Left lung (tissue), 4 donors: ENCODE measurements at regions not wholly inside any gene's neighbourhood (a gene's known extent, or its start where the extent isn't known, plus 50 kb on each side); places are given as distances from the start of the nearest gene placed in this dataset.

Experiments
- ATAC-seq: fragments of 200-7000 bp; cut with Tn5 transposase; one replicate; pipeline ENCODE4 v1.9.1; 2020; ENCODE audit warnings: moderate library complexity
- DNase-seq, 4 donors: peaks; one replicate each; pipeline ENCODE4 v3.0.0-alpha.2; 2013 to 2020
- H3K27ac ChIP-seq, 2 donors: fragments of 200-600 bp; sonication (generic) in 1 of 2; one replicate each; pipeline versions ENCODE4 v1.5.0 to v1.8.0; 2020 to 2021
- H3K27me3 ChIP-seq, 2 donors: fragments of 200-600 bp; sonication (generic) in 1 of 2; one replicate each; pipeline versions ENCODE4 v1.5.0 to v1.8.0; 2020 to 2021
- H3K36me3 ChIP-seq, 2 donors: fragments of 200-600 bp; sonication (generic) in 1 of 2; one replicate each; pipeline versions ENCODE4 v1.5.0 to v1.8.0; 2020 to 2021
- H3K4me1 ChIP-seq, 2 donors: fragments of 200-600 bp; one replicate each; pipeline ENCODE4 v1.8.0; 2021
- H3K4me3 ChIP-seq, 2 donors: fragments of 200-600 bp; sonication (generic) in 1 of 2; one replicate each; pipeline versions ENCODE4 v1.5.0 to v1.8.0; 2020 to 2021; ENCODE audit warnings: mild to moderate bottlenecking in 1 of 2
- H3K9me3 ChIP-seq, 2 donors: fragments of 200-600 bp; sonication (generic) in 1 of 2; one replicate each; pipeline versions ENCODE4 v1.5.0 to v1.8.0; 2020 to 2021
- intact Hi-C, 2 donors: fragments of 100-400 bp; cut with DNase I; formaldehyde crosslinking; loops; one replicate each; pipeline versions ENCODE4 v1.11.2 to v1.14.2; 2022
- TF ChIP-seq, protein P1 (sequence below), 2 donors: fragments of 200-600 bp; sonication (generic) in 1 of 2; IDR thresholded peaks; one replicate each; pipeline versions ENCODE4 v1.5.0 to v1.8.0; 2021; ENCODE audit warnings: antibody characterized with exemption in 2 of 2
- donor health status: DM: no; HTN: yes; CAD: no.
- donor health status: DM: no; HTN: no; CAD: no.

DNA sequence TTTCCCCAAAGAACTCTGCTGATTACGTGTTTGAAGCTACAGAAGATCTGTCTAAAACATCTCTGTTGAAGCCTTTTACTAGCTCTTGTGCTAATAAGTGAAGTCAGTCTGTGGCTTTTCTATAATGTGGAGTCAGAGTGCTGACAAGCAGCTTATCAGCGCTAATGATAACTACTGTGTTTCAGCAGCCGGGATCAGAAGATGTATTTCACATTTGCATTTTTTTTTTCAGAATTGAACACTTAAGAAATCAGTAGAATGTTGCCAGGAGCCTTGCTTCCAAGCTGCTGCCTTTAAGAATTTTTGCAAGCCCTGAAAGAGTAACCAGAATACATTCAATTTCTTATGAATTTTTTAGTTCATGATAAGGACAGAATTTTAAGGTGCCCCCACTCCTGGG is 519.4 kb upstream of the NR5A2 start:
- Histone ChIP-seq H3K4me1 (no peaks in the 10 kb centered on the region), H3K27me3 (no peaks in the 10 kb centered on the region), H3K4me3 (no peak overlapping the region), H3K36me3 (no peaks in the 10 kb centered on the region), H3K9me3 (no peaks in the 10 kb centered on the region), H3K27ac (no peak overlapping the region)
- intact Hi-C loops = no loop called here
- no peak for ATAC-seq
- TF ChIP-seq, protein P1, sequence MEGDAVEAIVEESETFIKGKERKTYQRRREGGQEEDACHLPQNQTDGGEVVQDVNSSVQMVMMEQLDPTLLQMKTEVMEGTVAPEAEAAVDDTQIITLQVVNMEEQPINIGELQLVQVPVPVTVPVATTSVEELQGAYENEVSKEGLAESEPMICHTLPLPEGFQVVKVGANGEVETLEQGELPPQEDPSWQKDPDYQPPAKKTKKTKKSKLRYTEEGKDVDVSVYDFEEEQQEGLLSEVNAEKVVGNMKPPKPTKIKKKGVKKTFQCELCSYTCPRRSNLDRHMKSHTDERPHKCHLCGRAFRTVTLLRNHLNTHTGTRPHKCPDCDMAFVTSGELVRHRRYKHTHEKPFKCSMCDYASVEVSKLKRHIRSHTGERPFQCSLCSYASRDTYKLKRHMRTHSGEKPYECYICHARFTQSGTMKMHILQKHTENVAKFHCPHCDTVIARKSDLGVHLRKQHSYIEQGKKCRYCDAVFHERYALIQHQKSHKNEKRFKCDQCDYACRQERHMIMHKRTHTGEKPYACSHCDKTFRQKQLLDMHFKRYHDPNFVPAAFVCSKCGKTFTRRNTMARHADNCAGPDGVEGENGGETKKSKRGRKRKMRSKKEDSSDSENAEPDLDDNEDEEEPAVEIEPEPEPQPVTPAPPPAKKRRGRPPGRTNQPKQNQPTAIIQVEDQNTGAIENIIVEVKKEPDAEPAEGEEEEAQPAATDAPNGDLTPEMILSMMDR (IDR thresholded peaks at IDR 0.05) = no peak
- no peak for DNase-seq

DNA sequence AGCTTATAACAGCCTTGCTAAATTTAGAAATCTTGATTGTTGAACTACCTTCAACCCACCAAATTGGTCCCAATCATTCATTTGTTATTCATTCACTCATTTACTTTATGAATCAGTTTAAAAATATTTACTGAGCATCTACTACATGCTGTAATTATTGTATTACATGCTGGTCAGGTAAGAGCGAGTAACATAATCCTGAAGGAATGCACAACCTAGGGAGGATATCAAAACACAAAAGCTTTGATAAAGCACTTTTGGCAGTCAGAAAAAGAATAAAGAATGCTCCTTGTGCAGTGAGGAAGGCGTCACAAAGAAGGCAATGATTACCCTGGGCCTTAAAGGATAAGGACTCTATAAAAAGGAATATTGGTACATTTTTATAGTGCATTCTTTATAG is 518.9 kb upstream of the NR5A2 start:
- H3K27me3 ChIP-seq = no peaks in the 10 kb centered on the region
- intact Hi-C loops = no loop called here
- H3K4me1 ChIP-seq = no peaks in the 10 kb centered on the region
- TF ChIP-seq, protein P1 (IDR thresholded peaks at IDR 0.05) = no peak
- H3K9me3 ChIP-seq = no peaks in the 10 kb centered on the region
- no peaks in the 10 kb centered on the region for H3K36me3 ChIP-seq
- no peak overlapping the region for H3K4me3 ChIP-seq
- ATAC-seq = no peak
- H3K27ac ChIP-seq = no peak overlapping the region
- no peak for DNase-seq

DNA sequence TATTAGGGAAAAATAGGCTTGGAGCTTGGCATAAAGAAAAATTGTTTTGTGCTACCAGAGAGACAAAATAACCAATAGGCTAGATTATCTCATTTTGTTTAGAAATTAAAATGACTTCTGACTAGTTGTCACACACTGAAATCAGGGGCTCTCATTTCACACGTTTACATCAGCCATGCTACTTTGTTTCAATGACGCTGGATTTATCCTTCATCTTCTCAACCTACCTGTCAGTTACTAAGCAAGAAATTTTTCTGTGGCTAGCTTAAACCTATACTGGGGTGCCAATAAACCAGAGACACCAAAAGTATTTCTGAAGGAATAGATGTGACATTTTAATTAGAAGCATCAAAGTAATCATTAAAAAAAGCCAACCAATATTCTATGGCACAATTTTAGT is 518.1 kb upstream of the NR5A2 start:
- DNase-seq = no peak
- intact Hi-C loops = no loop called here
- no peaks in the 10 kb centered on the region for H3K9me3 ChIP-seq
- TF ChIP-seq, protein P1 (IDR thresholded peaks at IDR 0.05) = no peak
- H3K4me1 ChIP-seq = no peaks in the 10 kb centered on the region
- H3K36me3 ChIP-seq = no peaks in the 10 kb centered on the region
- H3K27ac ChIP-seq = no peak overlapping the region
- no peaks in the 10 kb centered on the region for H3K27me3 ChIP-seq
- H3K4me3 ChIP-seq = no peak overlapping the region
- no peak for ATAC-seq

DNA sequence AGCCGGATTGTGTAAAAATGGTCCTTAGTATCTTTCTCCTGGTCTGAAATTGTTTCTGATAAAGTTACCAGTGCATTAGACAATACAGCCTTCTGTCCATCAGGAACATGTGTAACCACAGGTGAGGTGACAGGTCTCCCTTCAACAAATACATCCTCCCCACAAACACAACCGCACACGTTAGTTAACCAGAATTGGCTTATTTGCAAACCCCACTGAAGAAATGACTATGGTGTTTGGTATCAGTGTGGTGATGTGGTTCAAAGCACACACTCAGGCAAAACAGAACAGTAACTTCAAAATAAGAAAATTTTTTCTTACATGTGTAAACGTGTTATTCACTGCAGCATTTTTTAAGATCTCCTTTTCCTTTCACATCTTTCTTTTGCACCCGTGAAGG is 517.2 kb upstream of the NR5A2 start:
- ATAC-seq (no peak), DNase-seq (no peak)
- H3K4me1 ChIP-seq = no peaks in the 10 kb centered on the region
- no peaks in the 10 kb centered on the region for H3K27me3 ChIP-seq
- H3K36me3 ChIP-seq = no peaks in the 10 kb centered on the region
- TF ChIP-seq, protein P1 (IDR thresholded peaks at IDR 0.05) = no peak
- H3K9me3 ChIP-seq = no peaks in the 10 kb centered on the region
- H3K27ac ChIP-seq = no peak overlapping the region
- no peak overlapping the region for H3K4me3 ChIP-seq
- intact Hi-C loops = no loop called here

DNA sequence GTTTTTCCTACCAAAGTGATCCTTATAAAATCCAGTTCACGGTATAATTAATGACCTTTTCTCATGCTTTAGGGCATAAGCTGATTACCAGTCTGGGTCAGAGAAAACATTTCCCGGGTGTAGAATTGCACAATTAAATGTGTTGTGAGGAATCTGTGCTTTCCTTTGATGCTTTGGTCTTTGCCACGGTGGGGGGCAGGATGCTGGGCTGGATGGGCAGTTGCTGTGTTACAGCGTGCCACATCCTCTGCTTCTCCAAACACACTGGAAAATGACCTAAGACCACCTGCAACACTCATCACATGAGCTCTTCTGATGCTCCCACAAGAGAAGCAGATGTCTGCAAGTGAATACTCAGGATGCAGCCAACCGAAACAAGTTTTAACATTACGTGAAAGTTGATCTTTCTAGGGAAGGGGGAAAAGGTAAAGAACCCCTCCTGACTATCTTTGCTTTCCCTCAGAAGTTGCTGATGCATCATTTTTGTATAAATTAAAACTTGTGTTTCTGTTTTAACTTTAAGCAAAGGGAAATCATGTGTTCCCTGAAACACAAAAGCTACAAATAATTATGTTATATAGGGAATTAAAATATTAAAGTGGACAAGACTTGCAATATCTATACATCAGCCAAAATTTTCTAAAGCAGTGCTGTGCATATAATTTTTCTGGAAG is 515.3 kb upstream of the NR5A2 start:
- no peak overlapping the region for H3K27ac ChIP-seq
- H3K36me3 ChIP-seq = no peaks in the 10 kb centered on the region
- DNase-seq (no peak), ATAC-seq (no peak)
- H3K4me3 ChIP-seq = no peak overlapping the region
- no peaks in the 10 kb centered on the region for H3K9me3 ChIP-seq
- H3K4me1 ChIP-seq = no peaks in the 10 kb centered on the region
- intact Hi-C loops = no loop called here
- H3K27me3 ChIP-seq = no peaks in the 10 kb centered on the region
- TF ChIP-seq, protein P1 (IDR thresholded peaks at IDR 0.05) = no peak
